Panc1 (cell line): ENCODE measurements at regions not wholly inside any gene's neighbourhood (a gene's known extent, or its start where the extent isn't known, plus 50 kb on each side); places are given as distances from the start of the nearest gene placed in this dataset.

ENCODE experiments used
- ATAC-seq: fragments of 200-7000 bp; cut with Tn5 transposase; 2 replicates; pipeline ENCODE4 v1.9.1; 2020; ENCODE audit warnings: mild to moderate bottlenecking, moderate library complexity
- BruUV-seq: library from RNA; stranded (reverse); fragments of 400-500 nt; replicated peaks from 2 replicates; lab custom pipeline; 2021; lab: Mats Ljungman, UMichigan
- CTCF ChIA-PET: fragments of 300-600 bp; sonication (Branson Sonifier 250); formaldehyde crosslinking; loops from one replicate; lab custom pipeline; 2022; ENCODE audit warnings: antibody characterized with exemption; lab: Charles Lee
- POLR2A ChIA-PET: fragments of 300-600 bp; sonication (Branson Sonifier 250); formaldehyde crosslinking; loops from one replicate; lab custom pipeline; 2022; ENCODE audit warnings: antibody characterized with exemption; lab: Charles Lee
- DNase-seq: peaks from one replicate; pipeline ENCODE4 v3.0.0-alpha.2; 2010; ENCODE audit warnings: low read depth, low spot score
- H3K27ac ChIP-seq: 2 replicates; pipeline ENCODE4 v1.5.1; 2011; ENCODE audit warnings: mild to moderate bottlenecking, low read length, inconsistent platforms
- H3K27me3 ChIP-seq: fragments of 200-500 bp; sonication (Bioruptor generic); 2 replicates; pipeline ENCODE4 v1.6.0; 2014; ENCODE audit warnings: low read length, inconsistent platforms; ENCODE audit not compliant: control insufficient read depth, insufficient read depth
- H3K36me3 ChIP-seq: fragments of 200-500 bp; sonication (Bioruptor generic); 2 replicates; pipeline ENCODE4 v1.5.1; 2014; ENCODE audit warnings: inconsistent platforms, mild to moderate bottlenecking, low read length, moderate library complexity; ENCODE audit not compliant: control insufficient read depth, insufficient read depth
- H3K4me1 ChIP-seq: 2 replicates; pipeline ENCODE4 v1.5.1; 2011; ENCODE audit warnings: inconsistent platforms, mild to moderate bottlenecking, low read length, moderate library complexity; ENCODE audit not compliant: control insufficient read depth, insufficient read depth
- H3K4me3 ChIP-seq, 2 experiments: 2 replicates each; pipeline ENCODE4 v1.5.1; 2011 to 2012; ENCODE audit warnings: low read depth in 2 of 2, low read length in 2 of 2, mild to moderate bottlenecking in 2 of 2, inconsistent platforms in 1 of 2, moderate library complexity in 1 of 2
- H3K9me3 ChIP-seq: fragments of 200-500 bp; sonication (Bioruptor generic); 2 replicates; pipeline ENCODE4 v1.5.1; 2014; ENCODE audit warnings: low read depth, mild to moderate bottlenecking, inconsistent platforms, low read length, moderate library complexity; ENCODE audit not compliant: control insufficient read depth, insufficient read depth
- POLR2AphosphoS5 ChIP-seq: IDR thresholded peaks from 2 replicates; pipeline ENCODE4 v1.6.1; 2012; ENCODE audit warnings: mild to moderate bottlenecking, low read depth, low read length, moderate library complexity
- SIN3A ChIP-seq: IDR thresholded peaks from 2 replicates; pipeline ENCODE4 v1.6.1; 2012; ENCODE audit warnings: low read depth, mild to moderate bottlenecking, low read length, moderate library complexity, borderline replicate concordance; ENCODE audit not compliant: insufficient read depth
- TCF7L2 ChIP-seq: IDR thresholded peaks from 2 replicates; pipeline ENCODE4 v1.6.1; 2011; ENCODE audit warnings: mild to moderate bottlenecking, low read depth, low read length, inconsistent platforms
- in situ Hi-C: cut with HindIII; loops from 2 replicates; pipeline ENCODE4 v1.10.0; 2016; ENCODE audit warnings: low sequenced_read_pairs, low pct_unique_long_range_greater_than_20kb
- intact Hi-C: fragments of 100-400 bp; cut with micrococcal nuclease; formaldehyde crosslinking; loops from one replicate; pipeline ENCODE4 v1.10.0; 2022; ENCODE audit not compliant: unreplicated experiment
- TF ChIP-seq, protein P1 (sequence below), 2 experiments: IDR thresholded peaks; 2 replicates each; pipeline ENCODE4 v1.6.1; 2011 to 2012; ENCODE audit warnings: low read depth in 2 of 2, control low read depth in 1 of 2, low read length in 1 of 2, mild to moderate bottlenecking in 1 of 2, moderate library complexity in 1 of 2; ENCODE audit not compliant: insufficient read depth in 1 of 2
- TF ChIP-seq, protein P2 (sequence below): fragments of 450-650 bp; IDR thresholded peaks from 2 replicates; pipeline ENCODE4 v1.5.1; 2017; ENCODE audit warnings: mild to moderate bottlenecking

DNA sequence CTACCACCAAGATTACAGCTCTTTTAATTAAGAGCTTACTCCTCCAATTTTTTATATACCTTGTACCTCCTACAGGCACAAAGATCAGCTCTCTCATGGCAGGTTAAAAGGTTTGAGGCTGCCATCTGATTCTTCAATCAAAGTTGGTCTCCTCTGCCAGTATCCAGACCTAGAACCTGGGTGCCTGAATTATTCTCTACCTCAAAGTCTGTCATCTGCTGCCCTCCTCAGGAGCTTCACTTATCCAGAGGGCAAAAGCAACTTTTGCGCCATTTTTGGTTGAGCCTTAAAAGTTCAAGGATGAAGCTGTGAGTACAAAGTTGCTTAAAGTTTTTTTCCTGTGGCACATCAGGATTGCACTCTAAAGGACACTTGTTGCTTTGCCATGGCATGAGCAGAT, 343.7 kb upstream of the PPP1R2C start:
- ATAC-seq, result no peak
- Histone ChIP-seq H3K27me3 (no peaks in the 10 kb centered on the region), H3K4me1 (no peaks in the 10 kb centered on the region), H3K9me3 (no peaks in the 10 kb centered on the region), H3K4me3 (no peak overlapping the region), H3K36me3 (no peaks in the 10 kb centered on the region), H3K27ac (no peak overlapping the region)
- TF ChIP-seq, protein P1, sequence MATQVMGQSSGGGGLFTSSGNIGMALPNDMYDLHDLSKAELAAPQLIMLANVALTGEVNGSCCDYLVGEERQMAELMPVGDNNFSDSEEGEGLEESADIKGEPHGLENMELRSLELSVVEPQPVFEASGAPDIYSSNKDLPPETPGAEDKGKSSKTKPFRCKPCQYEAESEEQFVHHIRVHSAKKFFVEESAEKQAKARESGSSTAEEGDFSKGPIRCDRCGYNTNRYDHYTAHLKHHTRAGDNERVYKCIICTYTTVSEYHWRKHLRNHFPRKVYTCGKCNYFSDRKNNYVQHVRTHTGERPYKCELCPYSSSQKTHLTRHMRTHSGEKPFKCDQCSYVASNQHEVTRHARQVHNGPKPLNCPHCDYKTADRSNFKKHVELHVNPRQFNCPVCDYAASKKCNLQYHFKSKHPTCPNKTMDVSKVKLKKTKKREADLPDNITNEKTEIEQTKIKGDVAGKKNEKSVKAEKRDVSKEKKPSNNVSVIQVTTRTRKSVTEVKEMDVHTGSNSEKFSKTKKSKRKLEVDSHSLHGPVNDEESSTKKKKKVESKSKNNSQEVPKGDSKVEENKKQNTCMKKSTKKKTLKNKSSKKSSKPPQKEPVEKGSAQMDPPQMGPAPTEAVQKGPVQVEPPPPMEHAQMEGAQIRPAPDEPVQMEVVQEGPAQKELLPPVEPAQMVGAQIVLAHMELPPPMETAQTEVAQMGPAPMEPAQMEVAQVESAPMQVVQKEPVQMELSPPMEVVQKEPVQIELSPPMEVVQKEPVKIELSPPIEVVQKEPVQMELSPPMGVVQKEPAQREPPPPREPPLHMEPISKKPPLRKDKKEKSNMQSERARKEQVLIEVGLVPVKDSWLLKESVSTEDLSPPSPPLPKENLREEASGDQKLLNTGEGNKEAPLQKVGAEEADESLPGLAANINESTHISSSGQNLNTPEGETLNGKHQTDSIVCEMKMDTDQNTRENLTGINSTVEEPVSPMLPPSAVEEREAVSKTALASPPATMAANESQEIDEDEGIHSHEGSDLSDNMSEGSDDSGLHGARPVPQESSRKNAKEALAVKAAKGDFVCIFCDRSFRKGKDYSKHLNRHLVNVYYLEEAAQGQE (IDR thresholded peaks at IDR 0.05; ENCODE audit: insufficient read depth in 1 of 2, low read depth in 2 of 2, low read length in 1 of 2), result no peak
- TF ChIP-seq, protein P2, sequence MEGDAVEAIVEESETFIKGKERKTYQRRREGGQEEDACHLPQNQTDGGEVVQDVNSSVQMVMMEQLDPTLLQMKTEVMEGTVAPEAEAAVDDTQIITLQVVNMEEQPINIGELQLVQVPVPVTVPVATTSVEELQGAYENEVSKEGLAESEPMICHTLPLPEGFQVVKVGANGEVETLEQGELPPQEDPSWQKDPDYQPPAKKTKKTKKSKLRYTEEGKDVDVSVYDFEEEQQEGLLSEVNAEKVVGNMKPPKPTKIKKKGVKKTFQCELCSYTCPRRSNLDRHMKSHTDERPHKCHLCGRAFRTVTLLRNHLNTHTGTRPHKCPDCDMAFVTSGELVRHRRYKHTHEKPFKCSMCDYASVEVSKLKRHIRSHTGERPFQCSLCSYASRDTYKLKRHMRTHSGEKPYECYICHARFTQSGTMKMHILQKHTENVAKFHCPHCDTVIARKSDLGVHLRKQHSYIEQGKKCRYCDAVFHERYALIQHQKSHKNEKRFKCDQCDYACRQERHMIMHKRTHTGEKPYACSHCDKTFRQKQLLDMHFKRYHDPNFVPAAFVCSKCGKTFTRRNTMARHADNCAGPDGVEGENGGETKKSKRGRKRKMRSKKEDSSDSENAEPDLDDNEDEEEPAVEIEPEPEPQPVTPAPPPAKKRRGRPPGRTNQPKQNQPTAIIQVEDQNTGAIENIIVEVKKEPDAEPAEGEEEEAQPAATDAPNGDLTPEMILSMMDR, result no peak
- no peak for TF ChIP-seq TCF7L2
- no peak for TF ChIP-seq SIN3A
- no peak for TF ChIP-seq POLR2AphosphoS5
- DNase-seq, result no peak
- in situ Hi-C loops (no loop called here), intact Hi-C loops (no loop called here)
- BruUV-seq, result no TSS peak
- CTCF ChIA-PET, result interaction anchor here (0.7 kb wide), 1 partner anchor 193 kb away, joined by 11 read pairs; no protein-coding TSS in a partner anchor
- POLR2A ChIA-PET, result no interaction called here

DNA sequence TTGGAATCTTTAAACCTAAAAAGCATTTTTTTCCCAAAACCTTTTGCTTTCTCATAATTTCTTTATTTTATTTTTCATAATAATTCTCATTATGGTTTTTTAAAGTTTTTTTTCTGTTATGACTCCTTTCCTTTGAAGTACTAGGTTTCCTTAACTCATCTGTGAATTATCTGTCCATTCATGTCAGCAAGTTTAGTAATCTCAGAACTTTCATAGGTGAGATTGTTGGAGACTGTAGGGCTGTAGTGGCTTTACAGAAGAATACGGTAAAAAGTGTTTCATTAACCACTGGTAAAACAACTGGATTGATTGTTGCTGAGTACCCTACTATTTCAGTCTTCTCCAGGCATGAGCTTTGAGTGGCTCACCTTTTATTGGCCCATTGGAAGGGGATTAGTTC, 361.7 kb upstream of the PPP1R2C start:
- ChIA-PET CTCF (no interaction called here), POLR2A (no interaction called here)
- no peaks in the 10 kb centered on the region for H3K27me3 ChIP-seq
- no peak overlapping the region for H3K4me3 ChIP-seq
- TF ChIP-seq, protein P2, result no peak
- TF ChIP-seq, protein P1 (IDR thresholded peaks at IDR 0.05; ENCODE audit: insufficient read depth in 1 of 2, low read depth in 2 of 2, low read length in 1 of 2), result no peak
- no peak for TF ChIP-seq TCF7L2
- TF ChIP-seq POLR2AphosphoS5, result no peak
- TF ChIP-seq SIN3A, result no peak
- in situ Hi-C loops, result no loop called here
- intact Hi-C loops, result no loop called here
- BruUV-seq, result no TSS peak
- no peak overlapping the region for H3K27ac ChIP-seq
- no peak for DNase-seq
- no peak for ATAC-seq
- H3K4me1 ChIP-seq, result no peaks in the 10 kb centered on the region
- H3K9me3 ChIP-seq, result no peaks in the 10 kb centered on the region
- H3K36me3 ChIP-seq, result no peaks in the 10 kb centered on the region
